Activated CD8-positive, alpha-beta memory T cell treated with anti-CD3 and anti-CD28 coated beads, Interleukin-2, amount 50 U/mL, for 4 hours (primary cell): ENCODE measurements at regions not wholly inside any gene's neighbourhood (a gene's known extent, or its start where the extent isn't known, plus 50 kb on each side); places are given as distances from the start of the nearest gene placed in this dataset.

Source experiments
- DNase-seq: peaks from one replicate; pipeline ENCODE4 v3.0.0-alpha.2; 2020

- no peak for DNase-seq
These were observed 1262.2 kb upstream of the PIK3C3 start for GRCh38 chr18:40692871-40693270.

- DNase-seq, result no peak
These were observed 1265.0 kb upstream of the PIK3C3 start for GRCh38 chr18:40690062-40690461.

GRCh38 chr18:40687399-40687798, 1267.6 kb upstream of the PIK3C3 start:
- DNase-seq, result no peak

GRCh38 chr18:40686836-40687235, 1268.2 kb upstream of the PIK3C3 start:
- no peak for DNase-seq

- no peak for DNase-seq
These were observed 1269.8 kb upstream of the PIK3C3 start for GRCh38 chr18:40685219-40685618.

GRCh38 chr18:40678318-40678717, 1276.7 kb upstream of the PIK3C3 start:
- no peak for DNase-seq

GRCh38 chr18:40676668-40677067, 1278.4 kb upstream of the PIK3C3 start:
- no peak for DNase-seq

- DNase-seq, result no peak
These were observed 1281.9 kb upstream of the PIK3C3 start for GRCh38 chr18:40673150-40673549.

GRCh38 chr18:40672590-40672989, 1282.4 kb upstream of the PIK3C3 start:
- DNase-seq, result no peak

- no peak for DNase-seq
These were observed 1284.2 kb upstream of the PIK3C3 start for GRCh38 chr18:40670668-40671375.

GRCh38 chr18:40662898-40663437, 1292.1 kb upstream of the PIK3C3 start:
- no peak for DNase-seq

- no peak for DNase-seq
These were observed 1301.4 kb upstream of the PIK3C3 start for GRCh38 chr18:40653682-40654081.

- DNase-seq, result no peak
These were observed 1302.7 kb upstream of the PIK3C3 start for GRCh38 chr18:40652321-40652720.

- DNase-seq, result no peak
These were observed 1303.9 kb upstream of the PIK3C3 start for GRCh38 chr18:40651163-40651562.

GRCh38 chr18:40642692-40643229, 1312.3 kb upstream of the PIK3C3 start:
- DNase-seq, result no peak

GRCh38 chr18:40631319-40631718, 1323.7 kb upstream of the PIK3C3 start:
- no peak for DNase-seq

- DNase-seq, result no peak
These were observed 1324.5 kb upstream of the PIK3C3 start for GRCh38 chr18:40630496-40630895.

GRCh38 chr18:40624959-40625358, 1330.1 kb upstream of the PIK3C3 start:
- DNase-seq, result no peak

- DNase-seq, result no peak
These were observed 1341.3 kb upstream of the PIK3C3 start for GRCh38 chr18:40613721-40614120.

GRCh38 chr18:40612356-40612755, 1342.7 kb upstream of the PIK3C3 start:
- no peak for DNase-seq

- DNase-seq, result no peak
These were observed 1346.8 kb upstream of the PIK3C3 start for GRCh38 chr18:40608226-40608625.

- DNase-seq, result no peak
These were observed 1347.4 kb upstream of the PIK3C3 start for GRCh38 chr18:40607542-40608148.

GRCh38 chr18:40606996-40607395, 1348.0 kb upstream of the PIK3C3 start:
- no peak for DNase-seq

GRCh38 chr18:40583671-40584070, 1371.4 kb upstream of the PIK3C3 start:
- no peak for DNase-seq
